ENCODE measurements at regions not wholly inside any gene's neighbourhood (a gene's known extent, or its start where the extent isn't known, plus 50 kb on each side); places are given as distances from the start of the nearest gene placed in this dataset.

GRCh38 chr10:84908491-84908890, 580.1 kb downstream of the CCSER2 start:
- TF ChIP-seq FOXK2 (IDR thresholded peaks at IDR 0.05) (no peak), L3MBTL2 (conservative IDR thresholded peaks at IDR 0.05) (no peak), FOXM1 (IDR thresholded peaks at IDR 0.05; ENCODE audit: borderline replicate concordance) (no peak), NFRKB (IDR thresholded peaks at IDR 0.05) (no peak), SUZ12 (IDR thresholded peaks at IDR 0.05) (no peak)
- ChIA-PET POLR2A (no interaction called here), CTCF (interaction anchor here (0.6 kb wide), 1 partner anchor 62 kb away, joined by 3 read pairs; no protein-coding TSS in a partner anchor)
- DNase-seq (ENCODE audit: extremely low spot score), result no peak

GRCh38 chr10:84921701-84922100, 593.3 kb downstream of the CCSER2 start:
- ChIA-PET POLR2A (no interaction called here), CTCF (no interaction called here)
- no peak for DNase-seq (ENCODE audit: extremely low spot score)
- TF ChIP-seq FOXK2 (IDR thresholded peaks at IDR 0.05) (no peak), ARNT (IDR thresholded peaks at IDR 0.05) (no peak), ZNF384 (IDR thresholded peaks at IDR 0.05) (no peak), PKNOX1 (IDR thresholded peaks at IDR 0.05) (no peak), CTBP1 (IDR thresholded peaks at IDR 0.05; ENCODE audit: borderline replicate concordance) (no peak), LEF1 (IDR thresholded peaks at IDR 0.05; ENCODE audit: borderline replicate concordance) (no peak), NFRKB (IDR thresholded peaks at IDR 0.05) (no peak), SP1 (IDR thresholded peaks at IDR 0.05) (no peak), SUZ12 (IDR thresholded peaks at IDR 0.05) (no peak), FOXM1 (IDR thresholded peaks at IDR 0.05; ENCODE audit: borderline replicate concordance) (no peak), BHLHE40 (IDR thresholded peaks at IDR 0.05; ENCODE audit: borderline replicate concordance) (no peak), HDGF (IDR thresholded peaks at IDR 0.05; ENCODE audit: borderline replicate concordance) (no peak), TARDBP (IDR thresholded peaks at IDR 0.05) (no peak), FOXA1 (IDR thresholded peaks at IDR 0.05) (no peak), L3MBTL2 (conservative IDR thresholded peaks at IDR 0.05) (no peak), ELF4 (IDR thresholded peaks at IDR 0.05) (no peak)

GRCh38 chr10:84924131-84924530, 595.7 kb downstream of the CCSER2 start:
- ChIA-PET CTCF (no interaction called here), POLR2A (no interaction called here)
- DNase-seq (ENCODE audit: extremely low spot score), result no peak
- TF ChIP-seq PKNOX1 (IDR thresholded peaks at IDR 0.05) (no peak), ZNF384 (IDR thresholded peaks at IDR 0.05) (no peak), SUZ12 (IDR thresholded peaks at IDR 0.05) (no peak), ARNT (IDR thresholded peaks at IDR 0.05) (no peak), FOXK2 (IDR thresholded peaks at IDR 0.05) (no peak), NFRKB (IDR thresholded peaks at IDR 0.05) (no peak), ELF4 (IDR thresholded peaks at IDR 0.05) (no peak), LEF1 (IDR thresholded peaks at IDR 0.05; ENCODE audit: borderline replicate concordance) (no peak), HDGF (IDR thresholded peaks at IDR 0.05; ENCODE audit: borderline replicate concordance) (no peak), L3MBTL2 (conservative IDR thresholded peaks at IDR 0.05) (no peak), BHLHE40 (IDR thresholded peaks at IDR 0.05; ENCODE audit: borderline replicate concordance) (no peak), TARDBP (IDR thresholded peaks at IDR 0.05) (no peak), CTBP1 (IDR thresholded peaks at IDR 0.05; ENCODE audit: borderline replicate concordance) (no peak), FOXA1 (IDR thresholded peaks at IDR 0.05) (no peak), FOXM1 (IDR thresholded peaks at IDR 0.05; ENCODE audit: borderline replicate concordance) (no peak), SP1 (IDR thresholded peaks at IDR 0.05) (no peak)

- TF ChIP-seq CTBP1 (IDR thresholded peaks at IDR 0.05; ENCODE audit: borderline replicate concordance), result no peak
- no peak for TF ChIP-seq FOXM1 (IDR thresholded peaks at IDR 0.05; ENCODE audit: borderline replicate concordance)
- TF ChIP-seq FOXA1 (IDR thresholded peaks at IDR 0.05), result no peak
- no peak for TF ChIP-seq BHLHE40 (IDR thresholded peaks at IDR 0.05; ENCODE audit: borderline replicate concordance)
- no peak for TF ChIP-seq LEF1 (IDR thresholded peaks at IDR 0.05; ENCODE audit: borderline replicate concordance)
- TF ChIP-seq ELF4 (IDR thresholded peaks at IDR 0.05), result no peak
- no peak for TF ChIP-seq L3MBTL2 (conservative IDR thresholded peaks at IDR 0.05)
- TF ChIP-seq PKNOX1 (IDR thresholded peaks at IDR 0.05), result no peak
- DNase-seq (ENCODE audit: extremely low spot score), result no peak
- ChIA-PET CTCF (no interaction called here), POLR2A (no interaction called here)
Measured at GRCh38 chr10:84925495-84925894, 597.1 kb downstream of the CCSER2 start.

GRCh38 chr10:84933402-84933801, 605.0 kb downstream of the CCSER2 start:
- ChIA-PET POLR2A (no interaction called here), CTCF (no interaction called here)
- DNase-seq (ENCODE audit: extremely low spot score), result no peak
- TF ChIP-seq PKNOX1 (IDR thresholded peaks at IDR 0.05) (no peak), TARDBP (IDR thresholded peaks at IDR 0.05) (no peak), FOXK2 (IDR thresholded peaks at IDR 0.05) (no peak), L3MBTL2 (conservative IDR thresholded peaks at IDR 0.05) (no peak), FOXA1 (IDR thresholded peaks at IDR 0.05) (no peak), LEF1 (IDR thresholded peaks at IDR 0.05; ENCODE audit: borderline replicate concordance) (no peak), CTBP1 (IDR thresholded peaks at IDR 0.05; ENCODE audit: borderline replicate concordance) (no peak), SUZ12 (IDR thresholded peaks at IDR 0.05) (no peak), FOXM1 (IDR thresholded peaks at IDR 0.05; ENCODE audit: borderline replicate concordance) (no peak), ARNT (IDR thresholded peaks at IDR 0.05) (no peak), NFRKB (IDR thresholded peaks at IDR 0.05) (no peak), SP1 (IDR thresholded peaks at IDR 0.05) (no peak), HDGF (IDR thresholded peaks at IDR 0.05; ENCODE audit: borderline replicate concordance) (no peak), BHLHE40 (IDR thresholded peaks at IDR 0.05; ENCODE audit: borderline replicate concordance) (no peak), ZNF384 (IDR thresholded peaks at IDR 0.05) (no peak), ELF4 (IDR thresholded peaks at IDR 0.05) (no peak)

GRCh38 chr10:84935772-84936171, 607.4 kb downstream of the CCSER2 start:
- DNase-seq (ENCODE audit: extremely low spot score), result no peak
- TF ChIP-seq HDGF (IDR thresholded peaks at IDR 0.05; ENCODE audit: borderline replicate concordance), result no peak
- no peak for TF ChIP-seq CTBP1 (IDR thresholded peaks at IDR 0.05; ENCODE audit: borderline replicate concordance)
- TF ChIP-seq FOXA1 (IDR thresholded peaks at IDR 0.05), result no peak
- TF ChIP-seq L3MBTL2 (conservative IDR thresholded peaks at IDR 0.05), result no peak
- CTCF ChIA-PET, result no interaction called here
- POLR2A ChIA-PET, result no interaction called here

All from HEK293T (cell line).